ENCODE measurements at regions not wholly inside any gene's neighbourhood (a gene's known extent, or its start where the extent isn't known, plus 50 kb on each side); places are given as distances from the start of the nearest gene placed in this dataset.

GRCh38 chr12:24038211-24038997, 88.9 kb upstream of the SOX5 start:
- TF ChIP-seq CTCF (IDR thresholded peaks at IDR 0.05; ENCODE audit: insufficient read depth, low read length) (no peak), REST (IDR thresholded peaks at IDR 0.05; ENCODE audit: insufficient replicate concordance, low read depth) (no peak)
